ENCODE measurements at regions not wholly inside any gene's neighbourhood (a gene's known extent, or its start where the extent isn't known, plus 50 kb on each side); places are given as distances from the start of the nearest gene placed in this dataset.

DNA sequence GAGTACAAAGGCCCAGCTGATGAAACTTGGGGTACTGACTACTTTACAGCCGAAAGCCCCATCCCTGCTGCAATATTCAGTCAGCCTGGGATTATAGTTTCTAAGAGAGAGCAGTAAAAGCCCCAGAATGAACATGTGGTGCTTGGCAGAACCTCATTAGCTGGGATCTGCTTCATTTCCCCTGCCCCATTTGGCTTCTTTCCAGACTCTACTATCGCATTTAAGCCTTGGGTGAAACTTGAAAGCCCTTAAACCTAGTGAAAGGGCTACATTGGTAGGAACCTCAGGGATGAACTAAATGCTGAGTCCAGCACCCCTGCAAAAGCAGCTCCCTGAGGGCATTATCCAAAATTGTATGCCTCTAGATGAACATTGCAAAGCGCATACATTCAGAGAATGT, 631.1 kb downstream of the ACTL7B start:
- no peak for TF ChIP-seq CTCF (IDR thresholded peaks at IDR 0.05; ENCODE audit: extremely low read depth, insufficient read depth, missing control alignments)
- DNase-seq (ENCODE audit: low spot score), result no peak
- in situ Hi-C loops (cut with MboI; ENCODE audit: low pct_unique_long_range_greater_than_20kb, low sequenced_read_pairs, unreplicated experiment), result no loop called here

DNA sequence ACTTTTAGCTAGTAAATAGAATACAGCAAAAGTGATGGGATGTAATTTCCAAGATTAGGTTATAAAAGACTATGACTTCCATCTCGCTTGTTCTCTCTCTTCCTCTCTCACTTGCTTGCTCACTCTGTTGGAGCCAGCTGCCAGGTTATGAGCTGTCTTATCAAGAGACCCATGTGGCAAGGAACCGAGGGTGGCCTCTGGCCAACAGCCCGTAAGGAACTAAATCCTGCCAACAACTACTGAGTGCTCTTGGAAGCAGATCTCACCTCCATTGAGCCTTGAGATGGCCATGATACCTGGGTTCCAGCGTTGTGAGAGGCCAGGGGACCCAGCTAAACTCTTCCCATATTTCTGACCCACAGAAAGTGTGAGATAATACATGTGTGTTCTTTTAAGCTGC, 636.1 kb downstream of the ACTL7B start:
- DNase-seq (ENCODE audit: low spot score), result no peak

GRCh38 chr9:108217431-108218349, 638.1 kb downstream of the ACTL7B start:
- in situ Hi-C loops (cut with MboI; ENCODE audit: low pct_unique_long_range_greater_than_20kb, low sequenced_read_pairs, unreplicated experiment), result no loop called here
- TF ChIP-seq CTCF (IDR thresholded peaks at IDR 0.05; ENCODE audit: extremely low read depth, insufficient read depth, missing control alignments), result no peak

More for the DNA sequence above, 636.1 kb downstream of the ACTL7B start:
- in situ Hi-C loops (cut with MboI; ENCODE audit: low pct_unique_long_range_greater_than_20kb, low sequenced_read_pairs, unreplicated experiment), result no loop called here
- TF ChIP-seq CTCF (IDR thresholded peaks at IDR 0.05; ENCODE audit: extremely low read depth, insufficient read depth, missing control alignments), result no peak

GRCh38 chr9:108213511-108213910, 642.3 kb downstream of the ACTL7B start:
- no peak for DNase-seq (ENCODE audit: low spot score)
- TF ChIP-seq CTCF (IDR thresholded peaks at IDR 0.05; ENCODE audit: extremely low read depth, insufficient read depth, missing control alignments), result no peak
- in situ Hi-C loops (cut with MboI; ENCODE audit: low pct_unique_long_range_greater_than_20kb, low sequenced_read_pairs, unreplicated experiment), result no loop called here

More at GRCh38 chr9:108217431-108218349, 638.1 kb downstream of the ACTL7B start:
- DNase-seq (ENCODE audit: low spot score), result no peak

- in situ Hi-C loops (cut with MboI; ENCODE audit: low pct_unique_long_range_greater_than_20kb, low sequenced_read_pairs, unreplicated experiment), result no loop called here
- no peak for TF ChIP-seq CTCF (IDR thresholded peaks at IDR 0.05; ENCODE audit: extremely low read depth, insufficient read depth, missing control alignments)
- no peak for DNase-seq (ENCODE audit: low spot score)
Measured at GRCh38 chr9:108212184-108212583, 643.6 kb downstream of the ACTL7B start.

DNA sequence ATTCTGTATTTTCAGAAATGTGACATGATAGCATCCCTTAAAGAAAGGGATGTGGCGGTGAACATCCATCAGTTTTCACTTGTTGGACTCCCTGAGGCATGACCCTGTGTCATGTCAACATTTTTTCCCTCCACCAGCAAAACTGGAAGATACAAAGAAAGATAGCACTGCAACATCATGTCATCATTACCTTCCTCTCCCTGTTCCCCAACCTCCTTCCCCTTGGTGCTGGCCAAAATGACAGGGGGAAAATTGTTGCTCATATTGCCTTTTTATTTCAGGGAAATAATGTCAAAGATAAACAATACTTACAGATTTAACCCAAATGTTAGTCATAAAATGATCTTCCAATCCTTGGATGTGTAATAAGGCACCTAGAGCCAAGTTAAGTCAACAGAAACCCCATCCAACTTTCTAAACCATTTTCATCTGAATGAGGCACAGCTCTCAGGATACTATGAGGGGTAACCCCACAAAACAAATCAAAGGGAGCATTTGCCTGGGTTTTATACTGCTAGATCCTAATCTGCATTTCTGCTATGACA, 644.3 kb downstream of the ACTL7B start:
- no peak for TF ChIP-seq CTCF (IDR thresholded peaks at IDR 0.05; ENCODE audit: extremely low read depth, insufficient read depth, missing control alignments)
- no peak for DNase-seq (ENCODE audit: low spot score)
- in situ Hi-C loops (cut with MboI; ENCODE audit: low pct_unique_long_range_greater_than_20kb, low sequenced_read_pairs, unreplicated experiment), result no loop called here
